HG03565 (cell line): ENCODE measurements at regions not wholly inside any gene's neighbourhood (a gene's known extent, or its start where the extent isn't known, plus 50 kb on each side); places are given as distances from the start of the nearest gene placed in this dataset.

Source experiments
- ATAC-seq: cut with Tn5 transposase; IDR thresholded peaks from one replicate; pipeline ENCODE4 v1.9.1; 2021; ENCODE audit warnings: mild to moderate bottlenecking, moderate library complexity; ENCODE audit not compliant: unreplicated experiment

GRCh38 chr12:67116134-67116533, 153.0 kb upstream of the CAND1 start:
- no peak for ATAC-seq

- no peak for ATAC-seq
Observed at GRCh38 chr12:67122584-67122983, 146.6 kb upstream of the CAND1 start.

- ATAC-seq = no peak
Observed at GRCh38 chr12:67137256-67137655, 131.9 kb upstream of the CAND1 start.

GRCh38 chr12:67141296-67142018, 127.7 kb upstream of the CAND1 start:
- no peak for ATAC-seq

DNA sequence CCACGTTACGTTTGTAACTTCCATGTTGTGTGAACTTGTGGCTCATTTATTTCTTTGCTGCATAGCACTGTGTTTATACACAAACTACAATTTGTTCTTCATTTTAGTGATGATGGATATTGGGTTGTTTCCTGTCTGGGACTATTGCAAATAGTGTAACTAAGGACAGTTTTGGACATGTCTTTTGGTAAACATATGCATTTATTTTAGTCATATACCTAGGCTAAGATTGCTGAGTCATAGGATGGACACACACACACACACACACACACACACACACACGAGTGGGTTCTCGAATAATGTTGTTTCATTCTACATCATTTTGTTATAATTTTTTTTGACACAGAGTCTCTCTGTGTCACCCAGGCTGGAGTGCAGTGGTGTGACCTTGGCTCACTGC, 123.5 kb upstream of the CAND1 start:
- ATAC-seq = no peak

DNA sequence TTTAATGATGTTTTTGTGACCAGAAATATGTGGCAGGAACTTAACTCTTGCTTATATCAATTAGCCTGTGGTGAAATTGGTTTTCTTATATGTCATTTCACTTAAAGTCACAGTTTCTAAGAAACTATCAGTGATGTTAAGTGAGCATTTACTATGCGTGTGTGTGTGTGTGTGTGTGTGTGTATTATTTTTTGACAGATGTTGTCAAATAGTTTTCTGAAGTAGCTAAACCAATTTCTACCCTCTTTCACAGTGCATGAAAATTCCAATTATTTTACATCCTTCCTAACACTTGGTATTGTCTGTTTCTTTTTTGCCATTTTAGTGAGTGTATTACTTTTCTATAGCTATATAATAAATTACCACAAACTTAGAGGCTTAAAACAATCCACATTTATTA, 122.1 kb upstream of the CAND1 start:
- no peak for ATAC-seq

- no peak for ATAC-seq
Observed at GRCh38 chr12:67147447-67147846, 121.7 kb upstream of the CAND1 start.

DNA sequence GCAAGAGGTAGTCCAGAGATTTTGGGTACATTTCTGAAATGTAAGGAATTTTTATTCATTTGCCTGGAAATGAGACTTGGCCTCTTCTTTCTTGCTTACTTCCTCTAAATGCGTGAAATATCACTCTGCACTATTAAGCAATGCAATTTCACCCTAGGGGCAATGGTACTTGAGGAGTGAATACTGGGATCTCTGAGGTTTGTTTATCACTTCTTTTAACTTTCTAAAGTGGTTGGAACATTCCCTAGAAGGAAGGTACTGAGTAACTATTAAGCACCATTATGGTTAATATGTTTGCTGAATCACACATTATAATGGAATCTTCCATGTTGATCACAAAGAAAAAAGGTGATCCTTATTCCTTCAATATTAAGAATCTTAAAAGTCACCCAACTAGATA, 120.9 kb upstream of the CAND1 start:
- no peak for ATAC-seq

DNA sequence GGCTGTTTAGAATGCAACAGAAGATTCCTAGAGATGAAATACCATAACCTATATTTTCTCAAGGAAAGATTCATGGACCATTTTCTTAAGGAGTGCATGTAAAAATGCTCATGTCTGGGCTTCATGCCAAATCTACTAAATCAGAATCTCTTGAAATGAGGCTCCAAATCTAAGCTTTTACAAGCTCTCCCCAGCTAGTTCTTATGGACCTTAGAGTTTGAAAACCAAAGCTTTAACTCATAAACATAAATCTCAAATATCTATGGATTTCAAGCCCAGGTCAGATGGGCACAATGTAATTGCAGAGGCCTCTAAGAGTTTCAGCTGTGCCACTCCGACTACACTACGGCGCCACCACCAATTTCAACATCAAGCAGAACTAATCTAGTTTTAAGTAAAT, 117.3 kb upstream of the CAND1 start:
- no peak for ATAC-seq

DNA sequence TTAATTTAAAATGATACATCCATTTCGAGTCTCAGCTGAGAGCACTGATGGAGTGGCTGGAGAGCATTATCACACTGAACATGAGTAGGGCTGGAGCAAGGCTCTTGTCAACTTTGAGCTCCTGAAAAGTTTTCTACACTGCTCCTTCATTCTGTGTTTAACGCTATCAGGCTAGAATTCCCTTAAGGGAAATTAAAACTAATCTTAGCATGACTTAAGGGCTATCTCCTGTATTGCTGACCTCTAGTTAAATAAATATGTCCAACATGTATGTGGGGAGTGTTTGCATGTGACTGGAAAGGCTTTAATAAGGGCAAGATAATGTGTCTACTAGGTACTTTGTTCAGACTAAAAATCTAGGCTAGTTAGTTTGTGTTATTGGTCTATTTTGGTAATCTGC, 116.7 kb upstream of the CAND1 start:
- ATAC-seq = no peak

DNA sequence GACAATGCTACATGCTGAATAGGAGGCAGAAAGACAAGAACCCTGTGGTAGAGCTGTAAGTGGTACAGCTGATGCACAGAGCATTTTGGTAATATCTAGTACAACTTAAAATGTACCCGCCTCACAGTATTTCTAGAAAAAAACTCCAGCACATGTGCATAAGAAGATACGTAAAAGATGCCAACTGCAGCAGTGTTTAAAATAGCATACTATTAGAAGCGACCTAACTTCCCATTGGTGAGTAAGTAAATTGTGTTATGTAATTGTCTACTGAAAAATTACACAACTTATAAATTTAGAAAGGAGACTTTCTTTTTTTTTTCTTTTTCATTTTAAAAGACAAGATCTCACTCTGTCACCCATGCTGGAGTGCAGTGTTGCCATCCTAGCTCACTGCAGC, 114.3 kb upstream of the CAND1 start:
- no peak for ATAC-seq

- no peak for ATAC-seq
Observed at GRCh38 chr12:67155863-67156262, 113.3 kb upstream of the CAND1 start.

DNA sequence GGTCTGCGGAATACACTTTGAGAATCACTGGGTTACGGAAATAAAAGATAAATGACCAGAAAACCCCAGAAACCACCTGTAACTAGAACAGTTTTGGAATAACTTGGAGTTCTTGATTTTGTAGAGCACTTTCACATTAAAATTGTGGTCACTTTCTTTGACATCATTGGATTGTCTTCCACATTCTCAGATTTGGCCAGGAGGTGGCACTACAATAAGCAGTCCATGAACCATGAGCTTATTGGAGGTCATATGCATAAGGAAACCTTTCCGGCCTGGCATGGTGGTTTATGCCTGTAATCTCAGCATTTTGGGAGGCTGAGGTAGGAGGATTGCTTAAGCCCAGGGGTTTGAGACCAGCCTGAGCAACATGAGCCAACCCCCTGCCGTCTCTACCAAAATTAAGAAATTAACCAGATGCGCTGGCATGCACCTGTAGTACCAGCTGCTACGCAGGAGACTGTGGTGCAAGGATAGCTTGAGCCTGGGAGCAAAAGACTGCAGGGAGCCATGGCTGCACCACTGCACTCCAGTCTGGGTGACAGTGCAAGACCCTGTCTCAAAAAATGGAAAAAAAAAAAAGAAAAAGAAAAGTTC, 107.7 kb upstream of the CAND1 start:
- ATAC-seq = peak; percentile 73

GRCh38 chr12:67173258-67173657, 95.9 kb upstream of the CAND1 start:
- ATAC-seq = no peak

GRCh38 chr12:67182551-67182950, 86.6 kb upstream of the CAND1 start:
- no peak for ATAC-seq

- no peak for ATAC-seq
Observed at GRCh38 chr12:67193704-67194103, 75.5 kb upstream of the CAND1 start.

DNA sequence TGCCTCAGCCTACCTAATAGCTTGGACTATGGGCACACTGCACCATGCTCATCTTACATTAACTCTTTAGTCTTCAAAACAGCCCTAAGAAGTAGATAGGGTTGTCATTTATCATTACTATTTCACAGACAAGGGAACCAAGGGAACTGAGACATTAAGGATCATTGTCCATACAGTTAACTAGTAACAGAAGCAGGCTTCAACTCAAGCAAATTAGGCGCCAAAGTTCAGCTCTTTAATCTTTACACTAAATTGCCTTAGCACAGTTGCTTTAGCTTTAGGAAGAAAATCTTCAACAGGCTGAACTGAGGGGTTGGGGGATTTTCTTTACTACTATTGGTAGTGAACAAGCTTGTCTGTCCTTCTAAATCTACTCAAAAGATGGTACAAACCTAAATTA, 68.8 kb upstream of the CAND1 start:
- ATAC-seq = no peak

DNA sequence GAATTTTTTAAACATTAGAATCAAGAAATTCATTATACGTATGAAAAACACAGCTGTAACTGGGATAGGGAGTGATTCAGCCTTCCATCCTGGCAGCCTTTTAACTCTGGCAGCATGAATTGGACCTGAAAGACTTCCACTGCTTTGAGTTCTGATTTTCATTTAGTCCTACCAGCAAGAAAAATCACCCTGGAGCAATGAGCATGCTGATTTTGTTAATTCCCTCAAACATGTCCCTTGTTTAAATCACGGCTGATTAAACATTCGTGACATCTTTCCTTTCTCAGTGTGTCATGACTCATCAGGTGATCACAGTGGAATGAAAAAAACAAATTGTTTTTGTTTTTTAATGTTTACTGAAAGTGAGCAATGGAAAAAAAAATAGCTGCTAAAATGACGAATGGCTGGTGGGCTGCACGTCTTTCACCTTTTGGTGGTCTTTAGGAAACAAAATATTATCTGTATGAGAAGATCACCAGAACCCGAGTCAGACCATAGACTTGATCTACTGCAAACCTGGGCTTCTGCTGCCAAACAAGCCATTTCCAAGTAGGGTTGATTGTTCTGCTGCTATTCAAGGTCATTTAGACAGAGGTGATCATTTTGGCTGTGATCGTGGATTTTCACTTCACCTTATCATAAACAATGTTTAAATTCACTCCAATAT, 67.0 kb upstream of the CAND1 start:
- no peak for ATAC-seq

DNA sequence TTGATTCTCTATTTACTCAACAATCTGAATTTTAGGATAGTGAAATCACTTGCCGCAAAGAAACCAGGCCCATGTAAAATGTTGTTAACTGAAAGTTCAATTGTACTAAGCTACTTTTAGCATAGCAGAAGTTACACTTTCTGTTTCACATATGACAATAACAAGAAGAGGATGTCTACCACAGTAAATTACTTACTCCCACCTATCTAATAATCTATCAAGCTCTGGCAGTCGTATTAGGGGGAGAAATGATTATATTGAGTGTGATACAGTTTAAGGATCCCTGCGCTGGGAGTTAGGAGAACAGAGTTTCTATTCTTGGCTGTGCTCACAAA, 66.5 kb upstream of the CAND1 start:
- ATAC-seq = peak; percentile 98

- ATAC-seq = no peak
Observed at GRCh38 chr12:67208281-67209067, 60.7 kb upstream of the CAND1 start.

- no peak for ATAC-seq
Observed at GRCh38 chr12:67211029-67211428, 58.1 kb upstream of the CAND1 start.

- ATAC-seq = no peak
Observed at GRCh38 chr12:67211494-67211893, 57.7 kb upstream of the CAND1 start.
